A549 (cell line): ENCODE measurements at regions not wholly inside any gene's neighbourhood (a gene's known extent, or its start where the extent isn't known, plus 50 kb on each side); places are given as distances from the start of the nearest gene placed in this dataset.

ENCODE experiments used
- CHD2 ChIP-seq: fragments of 150-350 bp; IDR thresholded peaks from 2 replicates; pipeline ENCODE4 v1.6.1; 2014; ENCODE audit warnings: low read length; ENCODE audit not compliant: partially characterized antibody
- CTCF ChIP-seq: fragments of >200 bp; sonication (Bioruptor Twin); formaldehyde crosslinking; IDR thresholded peaks from 3 replicates; pipeline ENCODE4 v1.5.1; 2016
- MAZ ChIP-seq: fragments of 150-350 bp; IDR thresholded peaks from 2 replicates; pipeline ENCODE4 v1.6.1; 2014; ENCODE audit warnings: antibody characterized with exemption, low read depth, low read length, borderline replicate concordance
- POLR2A ChIP-seq: IDR thresholded peaks from 2 replicates; pipeline ENCODE4 v1.6.1; 2012; ENCODE audit warnings: mild to moderate bottlenecking, low read length
- RNF2 ChIP-seq: fragments of 200-600 bp; sonication (generic); IDR thresholded peaks from 2 replicates; pipeline ENCODE4 v1.6.1; 2016; ENCODE audit warnings: low read depth, mild to moderate bottlenecking, antibody characterized with exemption, moderate library complexity, borderline replicate concordance

GRCh38 chr4:159046683-159047082 lies 56.2 kb upstream of the RAPGEF2 start:
- TF ChIP-seq CTCF (no peak), MAZ (no peak), RNF2 (no peak), CHD2 (no peak), POLR2A (no peak)
